Ovary (tissue), 1 donor: ENCODE measurements at regions not wholly inside any gene's neighbourhood (a gene's known extent, or its start where the extent isn't known, plus 50 kb on each side); places are given as distances from the start of the nearest gene placed in this dataset.

ENCODE experiments used
- EP300 ChIP-seq: sonication (generic); formaldehyde crosslinking; IDR thresholded peaks from one replicate; pipeline ENCODE4 v1.6.1; 2017; ENCODE audit warnings: antibody characterized with exemption
- POLR2A ChIP-seq: fragments of 450-650 bp; IDR thresholded peaks from one replicate; pipeline ENCODE4 v1.6.1; 2017; ENCODE audit warnings: antibody characterized with exemption, mild to moderate bottlenecking, moderate library complexity

- no peak for TF ChIP-seq POLR2A
- TF ChIP-seq EP300: no peak
Measured at GRCh38 chr12:41935911-41936310, 208.8 kb downstream of the GXYLT1 start.
